ENCODE measurements at regions not wholly inside any gene's neighbourhood (a gene's known extent, or its start where the extent isn't known, plus 50 kb on each side); places are given as distances from the start of the nearest gene placed in this dataset.

- Histone ChIP-seq H3K27me3 (no peaks in the 10 kb centered on the region), H3K36me3 (no peaks in the 10 kb centered on the region), H3K4me3 (no peak overlapping the region), H3K9me3 (no peaks in the 10 kb centered on the region), H3K27ac (peak overlapping the region in 2 of 4 donors; percentile 14 to 27), H3K4me1 (peaks cover 4 to 6% of the 10 kb centered on the region in 2 donors)
- ATAC-seq (no peak), DNase-seq (no peak)
- intact Hi-C loops (cut with DNase I; ENCODE audit: low total_unique reads) (loop anchor here (5.0 kb wide), 1 partner anchor 35 kb away; no protein-coding TSS in a partner anchor), in situ Hi-C loops (cut with MboI; ENCODE audit: low sequenced_read_pairs in 4 of 4) (no loop called here)
- TF ChIP-seq, protein P1, sequence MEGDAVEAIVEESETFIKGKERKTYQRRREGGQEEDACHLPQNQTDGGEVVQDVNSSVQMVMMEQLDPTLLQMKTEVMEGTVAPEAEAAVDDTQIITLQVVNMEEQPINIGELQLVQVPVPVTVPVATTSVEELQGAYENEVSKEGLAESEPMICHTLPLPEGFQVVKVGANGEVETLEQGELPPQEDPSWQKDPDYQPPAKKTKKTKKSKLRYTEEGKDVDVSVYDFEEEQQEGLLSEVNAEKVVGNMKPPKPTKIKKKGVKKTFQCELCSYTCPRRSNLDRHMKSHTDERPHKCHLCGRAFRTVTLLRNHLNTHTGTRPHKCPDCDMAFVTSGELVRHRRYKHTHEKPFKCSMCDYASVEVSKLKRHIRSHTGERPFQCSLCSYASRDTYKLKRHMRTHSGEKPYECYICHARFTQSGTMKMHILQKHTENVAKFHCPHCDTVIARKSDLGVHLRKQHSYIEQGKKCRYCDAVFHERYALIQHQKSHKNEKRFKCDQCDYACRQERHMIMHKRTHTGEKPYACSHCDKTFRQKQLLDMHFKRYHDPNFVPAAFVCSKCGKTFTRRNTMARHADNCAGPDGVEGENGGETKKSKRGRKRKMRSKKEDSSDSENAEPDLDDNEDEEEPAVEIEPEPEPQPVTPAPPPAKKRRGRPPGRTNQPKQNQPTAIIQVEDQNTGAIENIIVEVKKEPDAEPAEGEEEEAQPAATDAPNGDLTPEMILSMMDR (IDR thresholded peaks at IDR 0.05 in 4 of 5, conservative IDR thresholded peaks at IDR 0.05 in 1 of 5), result no peak
- TF ChIP-seq POLR2A (IDR thresholded peaks at IDR 0.05), result no peak
Measured at GRCh38 chr11:130781931-130782330, 134.3 kb downstream of the SNX19 start.

- H3K27me3 ChIP-seq, result no peaks in the 10 kb centered on the region
- no peaks in the 10 kb centered on the region for H3K36me3 ChIP-seq
- ATAC-seq (peak; percentile 33 to 39), DNase-seq (no peak)
- intact Hi-C loops (cut with DNase I; ENCODE audit: low total_unique reads) (loop anchor here (5.0 kb wide), 1 partner anchor 35 kb away; no protein-coding TSS in a partner anchor), in situ Hi-C loops (cut with MboI; ENCODE audit: low sequenced_read_pairs in 4 of 4) (no loop called here)
- no peak overlapping the region for H3K4me3 ChIP-seq
- TF ChIP-seq, protein P1 (IDR thresholded peaks at IDR 0.05 in 4 of 5, conservative IDR thresholded peaks at IDR 0.05 in 1 of 5), result no peak
- TF ChIP-seq POLR2A (IDR thresholded peaks at IDR 0.05), result no peak
- no peaks in the 10 kb centered on the region for H3K9me3 ChIP-seq
- peaks cover 9% of the 10 kb centered on the region in 2 donors for H3K4me1 ChIP-seq
- peak overlapping the region in 3 of 4 donors; percentile 10 to 27 (median 14) for H3K27ac ChIP-seq
Measured at GRCh38 chr11:130782361-130783222, 133.7 kb downstream of the SNX19 start.

DNA sequence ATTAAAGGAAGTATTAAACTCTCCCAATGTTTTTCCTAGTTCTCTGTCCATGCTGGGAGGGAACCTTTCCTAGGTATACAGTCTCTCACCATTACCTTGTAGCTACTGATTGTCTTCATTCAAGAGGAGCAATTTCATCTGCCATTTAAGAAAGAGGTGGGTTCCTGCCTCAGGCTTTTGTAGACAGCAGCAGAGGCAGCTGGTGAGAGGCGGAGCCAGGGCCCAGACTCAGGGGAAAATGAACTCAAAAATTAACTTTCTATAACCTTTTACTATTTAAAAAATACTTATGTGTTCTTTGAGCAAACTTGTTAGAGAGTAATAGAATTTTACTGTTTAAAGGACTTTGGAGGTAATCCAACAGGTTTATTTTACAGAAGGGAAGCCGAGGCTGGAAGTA lies 133.0 kb downstream of the SNX19 start:
- Histone ChIP-seq H3K4me3 (no peak overlapping the region), H3K9me3 (no peaks in the 10 kb centered on the region), H3K27me3 (no peaks in the 10 kb centered on the region), H3K36me3 (no peaks in the 10 kb centered on the region), H3K27ac (peak overlapping the region in 2 of 4 donors; percentile 13 to 27), H3K4me1 (peaks cover 9% of the 10 kb centered on the region in 2 donors)
- no peak for DNase-seq
- ATAC-seq, result no peak
- intact Hi-C loops (cut with DNase I; ENCODE audit: low total_unique reads), result loop anchor here (5.0 kb wide), 1 partner anchor 34 kb away; no protein-coding TSS in a partner anchor
- in situ Hi-C loops (cut with MboI; ENCODE audit: low sequenced_read_pairs in 4 of 4), result no loop called here
- no peak for TF ChIP-seq POLR2A (IDR thresholded peaks at IDR 0.05)
- TF ChIP-seq, protein P1 (IDR thresholded peaks at IDR 0.05 in 4 of 5, conservative IDR thresholded peaks at IDR 0.05 in 1 of 5), result no peak

DNA sequence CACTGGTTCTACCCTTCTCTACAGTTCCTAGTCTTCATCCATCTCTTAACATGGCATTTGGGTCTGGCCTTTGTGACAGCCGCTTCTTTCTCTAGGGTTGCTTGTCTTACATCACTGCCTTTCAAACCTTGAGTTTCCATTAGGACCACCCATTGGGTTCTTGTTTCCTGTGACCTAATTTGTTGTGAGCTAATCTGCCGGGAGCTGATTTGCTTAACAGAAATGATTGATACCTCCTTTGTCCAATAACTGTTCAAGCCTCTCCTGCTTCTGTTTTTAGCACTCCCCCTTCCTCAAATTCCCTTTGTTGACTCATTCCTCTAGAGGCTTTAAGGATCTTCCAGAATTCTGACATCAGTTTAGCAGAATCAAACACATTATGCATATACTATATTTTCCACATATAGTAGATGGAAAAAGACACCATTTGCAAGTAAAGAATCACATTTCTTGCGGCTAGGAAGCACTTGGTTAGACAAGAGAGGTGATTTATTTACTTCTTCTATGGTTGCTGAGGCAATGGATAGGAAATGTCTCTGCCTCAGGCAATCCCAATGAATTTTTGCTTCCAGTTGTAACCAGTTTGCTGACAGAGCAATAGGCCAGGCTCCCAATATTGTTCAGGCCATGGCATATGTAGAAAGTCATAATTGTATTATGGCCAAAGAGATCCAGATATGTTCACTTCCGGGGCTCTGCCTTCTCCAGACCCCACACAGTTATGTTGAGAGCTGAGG lies 130.7 kb downstream of the SNX19 start:
- Histone ChIP-seq H3K9me3 (no peaks in the 10 kb centered on the region), H3K36me3 (no peaks in the 10 kb centered on the region), H3K4me1 (peaks cover 9% of the 10 kb centered on the region in 2 donors), H3K4me3 (no peak overlapping the region), H3K27me3 (no peaks in the 10 kb centered on the region), H3K27ac (no peak overlapping the region)
- in situ Hi-C loops (cut with MboI; ENCODE audit: low sequenced_read_pairs in 4 of 4) (no loop called here), intact Hi-C loops (cut with DNase I; ENCODE audit: low total_unique reads) (no loop called here)
- ATAC-seq (no peak), DNase-seq (no peak)
- TF ChIP-seq POLR2A (IDR thresholded peaks at IDR 0.05), result no peak
- TF ChIP-seq, protein P1 (IDR thresholded peaks at IDR 0.05 in 4 of 5, conservative IDR thresholded peaks at IDR 0.05 in 1 of 5), result no peak

Data from gastrocnemius medialis (tissue), 4 donors.